Tibial nerve (tissue), 3 donors: ENCODE measurements at regions not wholly inside any gene's neighbourhood (a gene's known extent, or its start where the extent isn't known, plus 50 kb on each side); places are given as distances from the start of the nearest gene placed in this dataset.

Experiments
- POLR2A ChIP-seq, 2 donors: fragments of 450-650 bp; IDR thresholded peaks; one replicate each; pipeline ENCODE4 v1.6.1; 2017; ENCODE audit warnings: antibody characterized with exemption in 2 of 2, mild to moderate bottlenecking in 2 of 2, moderate library complexity in 2 of 2
- TF ChIP-seq, protein P1 (sequence below), 5 experiments: fragments of 200-600 bp in 3 of 5; fragments of 450-650 bp in 2 of 5; sonication (generic) in 3 of 5; IDR thresholded peaks; one replicate each; pipeline ENCODE4 v1.5.1; 2016 to 2019; ENCODE audit warnings: antibody characterized with exemption in 5 of 5, mild to moderate bottlenecking in 3 of 5, moderate library complexity in 2 of 5

DNA sequence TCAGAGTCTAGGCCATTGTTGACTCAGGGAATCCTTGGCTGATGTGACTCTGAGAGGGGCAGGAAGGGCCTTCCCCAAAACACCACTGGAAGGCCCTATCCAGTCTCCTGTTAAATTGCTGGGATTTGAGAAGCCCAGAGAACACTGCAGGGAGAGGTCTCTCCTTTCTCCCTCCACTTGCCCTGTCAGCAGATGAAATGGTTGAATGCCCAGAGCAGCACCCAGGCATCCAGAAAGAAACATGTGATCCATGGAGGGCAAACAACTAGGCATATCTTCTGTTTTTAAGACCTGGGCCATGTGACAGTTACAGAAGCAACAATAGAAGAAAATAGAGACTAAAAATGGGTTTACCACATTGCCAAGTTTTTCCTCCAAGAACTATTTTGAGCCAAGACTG, 291.1 kb downstream of the QDPR start:
- TF ChIP-seq, protein P1, sequence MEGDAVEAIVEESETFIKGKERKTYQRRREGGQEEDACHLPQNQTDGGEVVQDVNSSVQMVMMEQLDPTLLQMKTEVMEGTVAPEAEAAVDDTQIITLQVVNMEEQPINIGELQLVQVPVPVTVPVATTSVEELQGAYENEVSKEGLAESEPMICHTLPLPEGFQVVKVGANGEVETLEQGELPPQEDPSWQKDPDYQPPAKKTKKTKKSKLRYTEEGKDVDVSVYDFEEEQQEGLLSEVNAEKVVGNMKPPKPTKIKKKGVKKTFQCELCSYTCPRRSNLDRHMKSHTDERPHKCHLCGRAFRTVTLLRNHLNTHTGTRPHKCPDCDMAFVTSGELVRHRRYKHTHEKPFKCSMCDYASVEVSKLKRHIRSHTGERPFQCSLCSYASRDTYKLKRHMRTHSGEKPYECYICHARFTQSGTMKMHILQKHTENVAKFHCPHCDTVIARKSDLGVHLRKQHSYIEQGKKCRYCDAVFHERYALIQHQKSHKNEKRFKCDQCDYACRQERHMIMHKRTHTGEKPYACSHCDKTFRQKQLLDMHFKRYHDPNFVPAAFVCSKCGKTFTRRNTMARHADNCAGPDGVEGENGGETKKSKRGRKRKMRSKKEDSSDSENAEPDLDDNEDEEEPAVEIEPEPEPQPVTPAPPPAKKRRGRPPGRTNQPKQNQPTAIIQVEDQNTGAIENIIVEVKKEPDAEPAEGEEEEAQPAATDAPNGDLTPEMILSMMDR (IDR thresholded peaks at IDR 0.05), result no peak
- TF ChIP-seq POLR2A (IDR thresholded peaks at IDR 0.05), result no peak
